Right kidney (tissue), 1 donor: ENCODE measurements at regions not wholly inside any gene's neighbourhood (a gene's known extent, or its start where the extent isn't known, plus 50 kb on each side); places are given as distances from the start of the nearest gene placed in this dataset.

Experiments used
- DNase-seq: peaks from one replicate; pipeline ENCODE4 v3.0.0-alpha.2; 2016

GRCh38 chr13:85896516-85897450 lies 97.6 kb upstream of the SLITRK6 start:
- no peak for DNase-seq

DNA sequence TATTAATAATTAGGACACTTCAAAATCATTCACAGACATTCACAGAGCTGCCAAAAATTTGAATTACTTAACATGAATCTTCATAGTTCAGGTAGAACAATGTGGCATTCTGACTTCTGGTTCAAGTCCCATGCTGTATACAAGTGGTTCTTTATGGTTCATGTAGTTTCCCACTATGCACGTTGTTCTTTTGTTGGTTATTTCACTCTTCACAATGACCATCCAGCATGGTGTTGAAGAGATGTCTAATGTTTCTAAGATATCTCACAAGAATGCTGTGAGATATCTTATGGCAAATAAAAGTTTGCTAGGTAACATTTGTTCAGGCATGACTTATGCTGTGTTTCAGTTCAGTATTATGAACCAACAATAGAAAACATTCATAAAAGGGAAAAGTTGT lies 88.2 kb upstream of the SLITRK6 start:
- DNase-seq = no peak

DNA sequence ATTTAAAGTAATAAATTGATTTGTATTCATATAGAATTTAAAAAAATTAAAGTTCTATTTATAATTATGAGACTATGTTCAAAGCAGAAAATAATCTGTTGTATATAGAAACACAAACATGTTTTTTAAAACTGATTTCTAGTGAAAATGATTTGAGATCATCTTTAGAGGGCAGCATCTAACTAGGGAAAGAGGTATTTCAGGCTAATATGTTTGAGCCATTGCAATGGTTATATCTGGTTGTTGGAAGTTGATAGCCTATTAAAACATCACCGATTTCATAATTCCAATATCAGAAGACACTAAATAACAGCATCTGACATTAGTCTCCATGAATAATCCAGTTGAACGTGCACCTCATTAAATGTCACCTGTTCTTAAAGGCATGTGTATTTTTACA lies 79.8 kb upstream of the SLITRK6 start:
- no peak for DNase-seq

DNA sequence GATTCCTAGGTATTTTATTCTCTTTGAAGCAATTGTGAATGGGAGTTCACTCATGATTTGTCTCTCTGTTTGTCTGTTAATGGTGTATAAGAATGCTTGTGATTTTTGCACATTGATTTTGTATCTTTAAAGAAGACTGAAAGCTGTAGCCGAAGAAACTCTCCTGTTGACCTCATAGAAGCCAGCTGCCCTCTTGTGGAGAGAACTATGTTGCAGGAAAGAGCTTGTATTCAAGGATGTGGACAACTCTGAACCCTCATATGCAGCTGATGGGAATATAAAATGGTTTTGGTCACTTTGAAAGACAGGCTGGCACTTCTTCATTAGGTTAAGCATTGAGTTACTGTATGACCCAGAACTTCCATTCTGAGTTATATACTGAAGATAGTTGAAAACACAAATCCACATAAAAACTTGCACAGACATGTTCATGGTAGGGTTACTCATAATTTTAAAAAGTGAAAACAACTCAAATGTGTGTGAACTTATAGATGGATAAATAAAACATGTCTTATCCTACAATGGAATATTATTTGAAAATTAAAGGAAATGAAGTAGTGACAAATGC lies 65.8 kb upstream of the SLITRK6 start:
- no peak for DNase-seq

DNA sequence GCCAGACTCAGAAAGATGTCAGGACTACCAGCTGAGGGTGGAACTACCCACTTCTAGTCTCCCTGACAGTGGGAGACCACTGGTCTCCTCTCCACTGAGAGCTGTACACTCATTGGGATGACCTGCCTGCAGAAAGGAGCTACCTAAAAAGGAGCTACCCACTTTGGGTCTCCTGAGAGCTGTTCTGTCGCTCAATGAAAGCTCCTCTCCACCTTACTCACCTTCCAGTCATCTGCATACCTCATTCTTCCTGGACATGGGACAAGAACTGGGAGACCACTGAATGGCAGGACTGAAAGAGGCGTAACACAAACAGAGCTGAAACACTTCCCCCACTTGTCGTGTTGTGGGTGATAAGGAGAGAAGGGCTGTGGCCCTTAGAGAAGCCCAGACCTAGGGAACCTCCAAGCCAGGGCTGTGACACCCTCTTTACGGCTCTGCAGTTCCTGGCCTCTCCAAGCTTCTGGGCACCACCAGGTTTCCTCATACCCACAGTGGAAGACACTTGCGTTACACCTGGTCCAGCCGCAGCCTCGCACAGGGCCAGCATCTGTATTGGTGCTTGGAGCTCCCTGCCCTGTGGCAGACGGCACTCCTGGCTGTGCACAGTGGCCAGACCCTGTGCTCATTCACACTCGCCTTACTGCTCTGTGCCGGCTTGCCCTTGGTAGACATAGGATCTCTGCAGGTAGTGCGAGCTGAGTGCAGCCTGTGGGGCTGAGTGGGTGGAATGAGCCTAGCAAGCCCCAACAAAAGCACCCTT lies 54.9 kb upstream of the SLITRK6 start:
- no peak for DNase-seq

GRCh38 chr13:85853161-85853894 lies 54.1 kb upstream of the SLITRK6 start:
- no peak for DNase-seq
